Glutamatergic neuron (in vitro differentiated cells): ENCODE measurements at regions not wholly inside any gene's neighbourhood (a gene's known extent, or its start where the extent isn't known, plus 50 kb on each side); places are given as distances from the start of the nearest gene placed in this dataset.

Source experiments
- DNase-seq: peaks from one replicate; pipeline ENCODE4 v3.0.0; 2022
- H3K27ac Mint-ChIP-seq: one replicate; pipeline ENCODE4 v1.8.0; 2020; ENCODE audit warnings: mild to moderate bottlenecking, mixed read lengths, inconsistent platforms; ENCODE audit not compliant: unreplicated experiment
- H3K27me3 Mint-ChIP-seq: one replicate; pipeline ENCODE4 v1.8.0; 2020; ENCODE audit warnings: mild to moderate bottlenecking, moderate library complexity, mixed read lengths, inconsistent platforms; ENCODE audit not compliant: unreplicated experiment
- H3K36me3 Mint-ChIP-seq: one replicate; pipeline ENCODE4 v1.8.0; 2020; ENCODE audit warnings: mild to moderate bottlenecking, mixed read lengths, inconsistent platforms; ENCODE audit not compliant: unreplicated experiment
- H3K4me1 Mint-ChIP-seq: one replicate; pipeline ENCODE4 v1.8.0; 2020; ENCODE audit warnings: mild to moderate bottlenecking, low read depth, mixed read lengths, inconsistent platforms; ENCODE audit not compliant: unreplicated experiment
- H3K4me3 Mint-ChIP-seq: one replicate; pipeline ENCODE4 v1.8.0; 2020; ENCODE audit warnings: mild to moderate bottlenecking, mixed read lengths, inconsistent platforms; ENCODE audit not compliant: unreplicated experiment
- H3K9me3 Mint-ChIP-seq: one replicate; pipeline ENCODE4 v1.8.0; 2020; ENCODE audit warnings: mild to moderate bottlenecking, moderate library complexity, mixed read lengths, inconsistent platforms; ENCODE audit not compliant: unreplicated experiment
- TF ChIP-seq, protein P1 (sequence below): fragments of 200-600 bp; sonication (generic); IDR thresholded peaks from one replicate; pipeline ENCODE4 v1.5.0; 2021; ENCODE audit not compliant: partially characterized antibody, unreplicated experiment

DNA sequence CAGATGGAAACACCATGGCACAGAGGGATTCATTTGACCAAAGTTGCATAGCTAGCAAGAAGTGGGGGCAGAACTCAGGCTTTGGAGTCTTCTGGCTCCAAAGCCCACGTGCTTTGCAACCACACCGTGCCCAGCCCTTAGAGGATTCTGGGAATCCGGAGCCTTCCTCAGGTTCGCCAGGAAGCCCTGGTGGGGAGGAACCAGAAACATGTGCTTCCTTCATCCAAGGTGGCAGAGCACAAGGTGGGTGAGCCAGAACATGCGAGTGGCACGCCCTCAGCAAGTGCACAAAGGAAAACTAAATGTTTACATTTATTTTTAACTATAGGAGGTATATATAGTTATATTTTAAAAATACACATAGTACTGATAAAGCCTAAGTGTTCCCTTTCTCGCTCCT, 151.9 kb upstream of the NECTIN1 start:
- DNase-seq: no peak
- TF ChIP-seq, protein P1, sequence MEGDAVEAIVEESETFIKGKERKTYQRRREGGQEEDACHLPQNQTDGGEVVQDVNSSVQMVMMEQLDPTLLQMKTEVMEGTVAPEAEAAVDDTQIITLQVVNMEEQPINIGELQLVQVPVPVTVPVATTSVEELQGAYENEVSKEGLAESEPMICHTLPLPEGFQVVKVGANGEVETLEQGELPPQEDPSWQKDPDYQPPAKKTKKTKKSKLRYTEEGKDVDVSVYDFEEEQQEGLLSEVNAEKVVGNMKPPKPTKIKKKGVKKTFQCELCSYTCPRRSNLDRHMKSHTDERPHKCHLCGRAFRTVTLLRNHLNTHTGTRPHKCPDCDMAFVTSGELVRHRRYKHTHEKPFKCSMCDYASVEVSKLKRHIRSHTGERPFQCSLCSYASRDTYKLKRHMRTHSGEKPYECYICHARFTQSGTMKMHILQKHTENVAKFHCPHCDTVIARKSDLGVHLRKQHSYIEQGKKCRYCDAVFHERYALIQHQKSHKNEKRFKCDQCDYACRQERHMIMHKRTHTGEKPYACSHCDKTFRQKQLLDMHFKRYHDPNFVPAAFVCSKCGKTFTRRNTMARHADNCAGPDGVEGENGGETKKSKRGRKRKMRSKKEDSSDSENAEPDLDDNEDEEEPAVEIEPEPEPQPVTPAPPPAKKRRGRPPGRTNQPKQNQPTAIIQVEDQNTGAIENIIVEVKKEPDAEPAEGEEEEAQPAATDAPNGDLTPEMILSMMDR: no peak
- Mint-ChIP-seq H3K27ac (no peak overlapping the region), H3K9me3 (peaks cover 9% of the 10 kb centered on the region), H3K4me1 (peaks cover 12% of the 10 kb centered on the region), H3K4me3 (no peak overlapping the region), H3K27me3 (peaks cover 6% of the 10 kb centered on the region), H3K36me3 (no peaks in the 10 kb centered on the region)

DNA sequence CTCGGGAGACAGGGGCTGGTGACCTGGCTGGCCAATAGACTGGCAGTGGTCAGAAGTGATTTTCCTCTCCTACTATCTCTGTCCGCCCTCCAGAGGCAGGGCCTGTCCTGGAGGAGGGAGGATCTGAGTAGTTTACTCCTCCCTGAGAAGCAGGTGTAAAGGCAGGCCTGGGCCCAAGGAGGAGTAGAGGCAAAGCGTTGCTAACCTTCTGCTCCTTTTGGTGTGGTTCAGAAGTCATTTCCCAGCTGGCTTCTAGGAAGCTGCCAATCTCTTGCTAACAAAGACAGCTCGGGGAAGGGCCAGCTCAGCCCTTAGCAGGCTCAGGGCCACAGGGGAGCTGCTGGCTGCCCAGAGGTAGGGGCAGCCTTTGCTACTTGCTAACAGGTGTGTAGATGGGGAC, 151.1 kb upstream of the NECTIN1 start:
- no peaks in the 10 kb centered on the region for H3K36me3 Mint-ChIP-seq
- H3K4me1 Mint-ChIP-seq: peaks cover 12% of the 10 kb centered on the region
- H3K27ac Mint-ChIP-seq: no peak overlapping the region
- H3K4me3 Mint-ChIP-seq: no peak overlapping the region
- DNase-seq: no peak
- TF ChIP-seq, protein P1: no peak
- peaks cover 9% of the 10 kb centered on the region for H3K9me3 Mint-ChIP-seq
- peaks cover 6% of the 10 kb centered on the region for H3K27me3 Mint-ChIP-seq

DNA sequence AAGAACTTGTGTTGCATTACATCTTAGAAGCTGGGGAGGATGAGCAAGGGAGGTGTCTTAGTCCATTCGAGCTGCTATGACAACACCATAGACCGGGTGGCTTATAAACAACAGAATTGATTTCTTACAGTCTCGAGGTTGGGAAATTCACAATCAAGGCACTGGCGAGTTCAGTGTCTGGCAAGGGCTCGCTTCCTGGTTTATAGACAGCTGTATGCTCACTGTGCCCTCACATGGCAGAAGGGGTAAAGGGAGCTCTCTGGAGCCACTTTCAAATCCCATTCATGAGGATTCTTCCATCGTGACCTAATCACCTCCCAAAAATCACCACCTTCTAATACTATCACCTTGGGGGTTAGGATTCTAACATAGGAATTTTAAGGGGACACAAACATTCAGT, 150.0 kb upstream of the NECTIN1 start:
- no peak overlapping the region for H3K27ac Mint-ChIP-seq
- peaks cover 21% of the 10 kb centered on the region for H3K4me1 Mint-ChIP-seq
- peaks cover 6% of the 10 kb centered on the region for H3K27me3 Mint-ChIP-seq
- H3K4me3 Mint-ChIP-seq: no peak overlapping the region
- TF ChIP-seq, protein P1: no peak
- H3K36me3 Mint-ChIP-seq: peaks cover 4% of the 10 kb centered on the region
- DNase-seq: no peak
- H3K9me3 Mint-ChIP-seq: peaks cover 8% of the 10 kb centered on the region

DNA sequence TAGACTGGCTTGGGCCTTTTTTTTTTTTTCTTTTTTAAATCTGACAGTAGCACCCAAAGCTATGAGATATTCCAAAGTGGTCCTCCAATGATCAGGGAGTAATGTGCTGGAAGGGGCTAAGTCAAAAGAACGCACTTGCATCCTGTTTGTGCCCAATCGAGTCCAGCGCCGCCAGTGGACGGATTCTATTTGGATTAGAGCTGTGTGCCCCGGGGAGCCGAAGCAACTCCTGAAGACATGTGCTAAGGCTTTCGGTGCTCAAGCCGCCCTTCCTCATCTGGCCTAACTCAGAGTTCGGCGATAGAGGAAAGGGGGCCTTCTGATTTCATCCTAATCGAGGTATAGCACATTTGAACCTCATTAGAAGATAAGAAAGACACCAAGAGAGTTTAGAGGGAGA, 147.8 kb upstream of the NECTIN1 start:
- TF ChIP-seq, protein P1: no peak
- peaks cover 4% of the 10 kb centered on the region for H3K36me3 Mint-ChIP-seq
- no peak for DNase-seq
- peaks cover 8% of the 10 kb centered on the region for H3K9me3 Mint-ChIP-seq
- no peak overlapping the region for H3K4me3 Mint-ChIP-seq
- H3K4me1 Mint-ChIP-seq: peaks cover 21% of the 10 kb centered on the region
- H3K27ac Mint-ChIP-seq: no peak overlapping the region
- H3K27me3 Mint-ChIP-seq: peaks cover 6% of the 10 kb centered on the region

DNA sequence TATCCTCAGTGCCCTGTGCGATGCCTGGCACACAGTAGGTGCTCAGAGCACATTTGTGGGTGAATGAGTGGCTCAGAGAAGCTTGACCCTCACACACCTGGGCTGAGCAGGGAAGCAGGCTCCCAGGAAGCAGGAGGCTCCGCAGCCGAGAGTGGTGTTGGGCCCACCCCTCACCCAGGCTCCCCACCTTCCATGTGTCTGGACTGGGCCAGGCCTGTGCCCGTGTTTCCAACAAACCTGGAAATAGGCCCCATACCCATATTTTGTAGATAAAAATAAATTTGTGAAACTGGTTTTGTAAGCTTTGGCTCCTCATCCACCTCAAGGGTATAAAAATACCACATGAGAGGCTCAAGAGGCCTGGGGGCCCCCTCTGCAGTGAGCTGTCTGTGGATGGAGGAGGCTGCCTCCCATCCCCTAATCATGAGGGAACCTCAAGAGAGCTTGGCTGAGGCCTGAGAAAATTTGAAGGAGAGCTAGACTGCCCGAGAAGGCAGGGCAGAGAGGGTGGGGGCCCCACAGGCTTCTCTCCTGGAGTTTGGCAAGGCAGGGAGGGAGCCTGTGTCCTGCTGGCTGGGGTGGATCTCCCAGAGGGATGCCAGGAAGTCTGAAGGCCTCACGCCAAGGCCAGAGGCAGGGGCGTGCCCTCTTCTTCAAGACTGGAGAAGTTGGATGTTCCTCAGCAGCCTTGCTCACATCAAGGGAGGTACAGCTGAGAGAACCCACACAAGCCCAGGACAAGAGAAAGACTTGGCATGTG, 147.0 kb upstream of the NECTIN1 start:
- Mint-ChIP-seq H3K9me3 (peaks cover 8% of the 10 kb centered on the region), H3K36me3 (peaks cover 4% of the 10 kb centered on the region), H3K4me1 (peaks cover 21% of the 10 kb centered on the region), H3K27me3 (peaks cover 6% of the 10 kb centered on the region), H3K27ac (no peak overlapping the region), H3K4me3 (no peak overlapping the region)
- TF ChIP-seq, protein P1: no peak
- DNase-seq: no peak
